Thyroid gland (tissue), 4 donors: ENCODE measurements at regions not wholly inside any gene's neighbourhood (a gene's known extent, or its start where the extent isn't known, plus 50 kb on each side); places are given as distances from the start of the nearest gene placed in this dataset.

Source experiments
- DNase-seq, 2 donors: peaks; one replicate each; pipeline ENCODE4 v3.0.0-alpha.2; 2019
- H3K27ac ChIP-seq, 3 donors: fragments of 200-600 bp; sonication (generic); 1 replicate in 2 of 3; 2 replicates in 1 of 3; pipeline ENCODE4 v1.5.1; 2016 to 2019; ENCODE audit warnings: mild to moderate bottlenecking in 1 of 3, moderate library complexity in 1 of 3
- H3K27me3 ChIP-seq: fragments of 200-600 bp; sonication (generic); one replicate; pipeline ENCODE4 v1.5.1; 2019
- H3K36me3 ChIP-seq, 2 donors: fragments of 200-600 bp; sonication (generic); one replicate each; pipeline ENCODE4 v1.5.1; 2016 to 2019
- H3K4me1 ChIP-seq, 2 donors: fragments of 200-600 bp; sonication (generic); one replicate each; pipeline ENCODE4 v1.5.1; 2017 to 2019
- H3K4me3 ChIP-seq, 3 donors: fragments of 200-600 bp; sonication (generic); replicated peaks in 1 of 3; 1 replicate in 2 of 3; 2 replicates in 1 of 3; pipeline ENCODE4 v1.5.1; 2016; ENCODE audit warnings: mild to moderate bottlenecking in 1 of 3
- H3K9me3 ChIP-seq: fragments of 200-600 bp; sonication (generic); one replicate; pipeline ENCODE4 v1.5.1; 2017
- CTCF ChIP-seq, 6 experiments: fragments of 200-600 bp in 3 of 6; fragments of 450-650 bp in 3 of 6; sonication (generic) in 3 of 6; IDR thresholded peaks; one replicate each; pipeline ENCODE4 v1.5.1; 2016 to 2019; ENCODE audit warnings: antibody characterized with exemption in 6 of 6, mild to moderate bottlenecking in 2 of 6, inconsistent platforms in 1 of 6, moderate library complexity in 1 of 6
- POLR2A ChIP-seq, 2 donors: fragments of 450-650 bp; IDR thresholded peaks; one replicate each; pipeline ENCODE4 v1.6.1; 2017; ENCODE audit warnings: antibody characterized with exemption in 2 of 2, mild to moderate bottlenecking in 2 of 2, moderate library complexity in 1 of 2
- WGBS, 2 donors: methylation state at CpG; one replicate each; pipeline ENCODE4 v1.1.5; 2017; 5-methylcytosine and 5-hydroxymethylcytosine counted together
- intact Hi-C: fragments of 100-400 bp; cut with DNase I; formaldehyde crosslinking; loops from one replicate; pipeline ENCODE4 v1.15.1; 2023

- no peak for TF ChIP-seq POLR2A (IDR thresholded peaks at IDR 0.05)
- TF ChIP-seq CTCF (IDR thresholded peaks at IDR 0.05) = no peak
- H3K4me3 ChIP-seq = no peak overlapping the region
- intact Hi-C loops = no loop called here
- H3K9me3 ChIP-seq = no peaks in the 10 kb centered on the region
- H3K4me1 ChIP-seq = no peaks in the 10 kb centered on the region
- no peaks in the 10 kb centered on the region for H3K27me3 ChIP-seq
- no peak overlapping the region for H3K27ac ChIP-seq
- no peak for DNase-seq
- no peaks in the 10 kb centered on the region for H3K36me3 ChIP-seq
- 47% methylated on average over 17 of the region's 17 CpGs for WGBS, 2 donors
These were observed 291.0 kb downstream of the BRD1 start for GRCh38 chr22:49536571-49537131.

GRCh38 chr22:49535527-49536125 lies 292.0 kb downstream of the BRD1 start:
- WGBS, 2 donors = 88 to 89% methylated on average over 16 of the region's 16 CpGs
- no peak overlapping the region for H3K4me3 ChIP-seq
- H3K9me3 ChIP-seq = no peaks in the 10 kb centered on the region
- no peak overlapping the region for H3K27ac ChIP-seq
- H3K36me3 ChIP-seq = no peaks in the 10 kb centered on the region
- no peaks in the 10 kb centered on the region for H3K4me1 ChIP-seq
- no peak for TF ChIP-seq CTCF (IDR thresholded peaks at IDR 0.05)
- no peak for TF ChIP-seq POLR2A (IDR thresholded peaks at IDR 0.05)
- intact Hi-C loops = no loop called here
- DNase-seq = no peak
- H3K27me3 ChIP-seq = no peaks in the 10 kb centered on the region

GRCh38 chr22:49535126-49535525 lies 292.5 kb downstream of the BRD1 start:
- 87 to 94% methylated on average over 9 of the region's 9 CpGs for WGBS, 2 donors
- Histone ChIP-seq H3K4me3 (no peak overlapping the region), H3K27ac (no peak overlapping the region), H3K9me3 (no peaks in the 10 kb centered on the region), H3K36me3 (no peaks in the 10 kb centered on the region), H3K4me1 (no peaks in the 10 kb centered on the region), H3K27me3 (no peaks in the 10 kb centered on the region)
- DNase-seq = no peak
- intact Hi-C loops = no loop called here
- TF ChIP-seq POLR2A (IDR thresholded peaks at IDR 0.05) = no peak
- TF ChIP-seq CTCF (IDR thresholded peaks at IDR 0.05) = no peak

GRCh38 chr22:49534386-49534785 lies 293.3 kb downstream of the BRD1 start:
- no peak for DNase-seq
- TF ChIP-seq POLR2A (IDR thresholded peaks at IDR 0.05) = no peak
- TF ChIP-seq CTCF (IDR thresholded peaks at IDR 0.05) = no peak
- Histone ChIP-seq H3K27me3 (no peaks in the 10 kb centered on the region), H3K27ac (no peak overlapping the region), H3K9me3 (no peaks in the 10 kb centered on the region), H3K36me3 (no peaks in the 10 kb centered on the region), H3K4me1 (no peaks in the 10 kb centered on the region), H3K4me3 (no peak overlapping the region)
- 78 to 85% methylated on average over 16 of the region's 16 CpGs for WGBS, 2 donors
- intact Hi-C loops = no loop called here

GRCh38 chr22:49533886-49534285 lies 293.8 kb downstream of the BRD1 start:
- Histone ChIP-seq H3K9me3 (no peaks in the 10 kb centered on the region), H3K4me1 (no peaks in the 10 kb centered on the region), H3K27ac (no peak overlapping the region), H3K4me3 (no peak overlapping the region), H3K27me3 (no peaks in the 10 kb centered on the region), H3K36me3 (no peaks in the 10 kb centered on the region)
- intact Hi-C loops = no loop called here
- no peak for DNase-seq
- WGBS, 2 donors = 88 to 93% methylated on average over 19 of the region's 19 CpGs
- TF ChIP-seq POLR2A (IDR thresholded peaks at IDR 0.05) (no peak), CTCF (IDR thresholded peaks at IDR 0.05) (no peak)
